ENCODE measurements at regions not wholly inside any gene's neighbourhood (a gene's known extent, or its start where the extent isn't known, plus 50 kb on each side); places are given as distances from the start of the nearest gene placed in this dataset.

- intact Hi-C loops (cut with DNase I; ENCODE audit: low total_unique reads), result no loop called here
- Histone ChIP-seq H3K4me3 (no peak overlapping the region), H3K4me1 (no peaks in the 10 kb centered on the region), H3K36me3 (no peaks in the 10 kb centered on the region), H3K9me3 (no peaks in the 10 kb centered on the region), H3K27me3 (no peaks in the 10 kb centered on the region), H3K27ac (no peak overlapping the region)
- DNase-seq, result no peak
- TF ChIP-seq POLR2A (IDR thresholded peaks at IDR 0.05) (no peak), CTCF (IDR thresholded peaks at IDR 0.05) (no peak)
Measured at GRCh38 chr10:131544495-131544894, 233.0 kb upstream of the TCERG1L start.

DNA sequence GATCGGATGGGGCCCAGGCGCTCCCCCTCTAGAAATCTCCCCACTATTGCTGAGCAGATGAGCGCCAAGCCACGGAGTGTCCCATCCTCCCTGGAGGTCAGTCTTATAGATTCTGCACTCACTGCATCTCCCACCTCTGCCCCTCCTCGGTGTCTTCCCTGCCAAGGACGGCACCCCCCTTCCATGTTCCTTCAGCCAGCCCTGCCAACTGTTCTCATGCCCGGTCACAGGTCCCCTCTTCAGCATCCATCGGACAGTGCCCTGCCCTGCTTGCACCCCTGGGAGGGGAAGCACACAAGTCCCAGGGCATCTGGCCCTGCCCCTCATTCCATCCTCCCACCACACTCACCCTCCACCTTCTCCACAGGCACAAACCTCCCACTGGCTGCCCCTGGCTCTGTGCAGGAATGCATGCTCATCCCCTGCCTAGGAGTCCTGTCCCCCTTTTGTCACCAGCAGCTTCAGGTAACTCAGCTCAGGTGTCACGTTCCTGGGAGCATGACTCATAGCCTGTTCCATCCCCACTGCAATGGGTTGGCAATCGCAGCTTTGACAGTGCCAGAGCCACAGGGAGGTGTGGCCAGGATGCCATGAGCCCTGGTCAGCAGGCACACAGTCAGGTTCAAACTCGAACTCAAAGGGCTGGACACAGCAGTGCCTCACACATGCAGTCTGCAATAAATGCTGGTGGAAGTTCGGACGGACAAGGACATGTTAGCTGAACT, 234.7 kb upstream of the TCERG1L start:
- no peaks in the 10 kb centered on the region for H3K36me3 ChIP-seq

DNA sequence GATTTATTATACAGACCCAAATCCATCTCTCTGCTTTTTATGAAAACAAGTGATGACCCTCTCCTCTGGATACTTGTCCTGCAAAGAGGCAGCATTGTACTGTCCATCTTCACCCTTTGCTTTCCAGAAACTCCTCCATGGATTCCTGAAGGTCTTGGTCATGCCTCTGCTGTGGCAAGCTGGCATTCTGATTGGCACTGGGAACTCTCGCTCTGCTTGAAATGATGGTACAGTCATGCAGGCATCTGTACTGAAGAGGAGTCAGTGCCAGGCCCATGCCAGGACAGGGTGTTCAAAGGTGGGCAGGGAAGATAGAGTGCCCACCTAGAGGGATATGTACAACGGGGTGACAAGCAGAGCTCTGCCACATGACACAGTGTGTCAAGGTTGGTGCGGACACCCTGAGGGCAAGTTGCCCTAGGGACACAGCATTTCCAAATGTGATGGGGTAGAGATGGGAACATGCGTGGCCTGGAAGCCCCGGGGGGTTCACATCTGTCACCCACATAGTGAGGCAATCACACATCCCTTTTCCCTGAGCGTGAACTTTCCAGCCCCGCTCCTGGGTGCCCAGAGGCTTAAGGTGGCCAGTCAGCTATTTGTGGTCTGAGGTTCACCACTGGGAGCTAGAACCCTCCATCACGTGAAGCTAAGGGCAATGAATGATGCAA, 235.7 kb upstream of the TCERG1L start:
- no peaks in the 10 kb centered on the region for H3K27me3 ChIP-seq
- intact Hi-C loops (cut with DNase I; ENCODE audit: low total_unique reads), result no loop called here
- DNase-seq, result no peak
- no peaks in the 10 kb centered on the region for H3K36me3 ChIP-seq
- TF ChIP-seq POLR2A (IDR thresholded peaks at IDR 0.05) (no peak), CTCF (IDR thresholded peaks at IDR 0.05) (no peak)
- no peaks in the 10 kb centered on the region for H3K4me1 ChIP-seq
- H3K9me3 ChIP-seq, result no peaks in the 10 kb centered on the region
- H3K27ac ChIP-seq, result no peak overlapping the region
- no peak overlapping the region for H3K4me3 ChIP-seq

More for the DNA sequence above, 234.7 kb upstream of the TCERG1L start:
- no peak for DNase-seq
- H3K4me3 ChIP-seq, result no peak overlapping the region
- no peaks in the 10 kb centered on the region for H3K9me3 ChIP-seq
- no peaks in the 10 kb centered on the region for H3K27me3 ChIP-seq
- H3K27ac ChIP-seq, result no peak overlapping the region
- H3K4me1 ChIP-seq, result no peaks in the 10 kb centered on the region
- no peak for TF ChIP-seq CTCF (IDR thresholded peaks at IDR 0.05)
- intact Hi-C loops (cut with DNase I; ENCODE audit: low total_unique reads), result no loop called here

- Histone ChIP-seq H3K27me3 (no peaks in the 10 kb centered on the region), H3K4me1 (no peaks in the 10 kb centered on the region), H3K36me3 (no peaks in the 10 kb centered on the region), H3K9me3 (no peaks in the 10 kb centered on the region), H3K4me3 (no peak overlapping the region), H3K27ac (no peak overlapping the region)
- no peak for DNase-seq
- intact Hi-C loops (cut with DNase I; ENCODE audit: low total_unique reads), result no loop called here
- no peak for TF ChIP-seq CTCF (IDR thresholded peaks at IDR 0.05)
- no peak for TF ChIP-seq POLR2A (IDR thresholded peaks at IDR 0.05)
Measured at GRCh38 chr10:131548176-131548575, 236.7 kb upstream of the TCERG1L start.

- TF ChIP-seq CTCF (IDR thresholded peaks at IDR 0.05) (no peak), POLR2A (IDR thresholded peaks at IDR 0.05) (no peak)
- H3K27me3 ChIP-seq, result no peaks in the 10 kb centered on the region
- DNase-seq, result no peak
- intact Hi-C loops (cut with DNase I; ENCODE audit: low total_unique reads), result no loop called here
- H3K4me1 ChIP-seq, result no peaks in the 10 kb centered on the region
- no peaks in the 10 kb centered on the region for H3K9me3 ChIP-seq
- no peak overlapping the region for H3K4me3 ChIP-seq
- no peaks in the 10 kb centered on the region for H3K36me3 ChIP-seq
- no peak overlapping the region for H3K27ac ChIP-seq
Measured at GRCh38 chr10:131549116-131549515, 237.6 kb upstream of the TCERG1L start.

All from uterus (tissue), 3 donors.